A549 (cell line): ENCODE measurements at regions not wholly inside any gene's neighbourhood (a gene's known extent, or its start where the extent isn't known, plus 50 kb on each side); places are given as distances from the start of the nearest gene placed in this dataset.
"Not testable (repeated sequence)": the region's sequence is repeated elsewhere in the genome, so short reads cannot be mapped to it uniquely, and the experiment has no call there.

Experiments
- ATAC-seq, 2 experiments: fragments of 200-7000 bp in 1 of 2; fragments of >200 bp in 1 of 2; cut with Nextera tagmentation in 1 of 2; cut with Tn5 transposase in 1 of 2; 3 replicates each; pipeline versions ENCODE4 v1.8.0 to v1.9.1; 2018 to 2020; ENCODE audit warnings: mild to moderate bottlenecking in 1 of 2, moderate library complexity in 1 of 2
- CTCF ChIA-PET: fragments of 300-600 bp; sonication (Branson Sonifier 250); formaldehyde crosslinking; extraction: SDS; loops from one replicate; lab custom pipeline; 2021; ENCODE audit warnings: antibody characterized with exemption, inconsistent platforms; lab: Yijun Ruan, JAX
- POLR2A ChIA-PET: fragments of 350-600 bp; formaldehyde crosslinking; extraction: SDS; loops from one replicate; lab custom pipeline; 2021; ENCODE audit warnings: antibody characterized with exemption, inconsistent platforms; lab: Yijun Ruan, JAX
- DNase-seq, 2 experiments: peaks; one replicate each; pipeline versions ENCODE4 v3.0.0 to v3.0.0-alpha.2; 2011 to 2016; ENCODE audit warnings: low read depth in 1 of 2, low spot score in 1 of 2
- FAIRE-seq: peaks from 2 replicates; lab custom pipeline; 2011; peaks lifted over from hg19 to GRCh38; lab: Jason Lieb, UNC
- H3K27ac ChIP-seq, 2 experiments: fragments of >200 bp; sonication (Bioruptor Twin); formaldehyde crosslinking; 3 replicates each; pipeline ENCODE4 v1.5.1; 2016 to 2017
- H3K4me1 ChIP-seq: fragments of >200 bp; sonication (Bioruptor Twin); formaldehyde crosslinking; 3 replicates; pipeline ENCODE4 v1.6.1; 2016
- H3K4me2 ChIP-seq: fragments of >200 bp; sonication (Bioruptor Twin); formaldehyde crosslinking; 3 replicates; pipeline ENCODE4 v1.6.1; 2016
- H3K4me3 ChIP-seq: fragments of >200 bp; sonication (Bioruptor Twin); formaldehyde crosslinking; 3 replicates; pipeline ENCODE4 v1.5.1; 2016
- H3K9me3 ChIP-seq: fragments of >200 bp; sonication (Bioruptor Twin); formaldehyde crosslinking; 3 replicates; pipeline ENCODE4 v1.6.1; 2016
- CBX2 ChIP-seq: fragments of 200-600 bp; sonication (generic); IDR thresholded peaks from 2 replicates; pipeline ENCODE4 v1.6.1; 2016; ENCODE audit warnings: low read depth, mild to moderate bottlenecking, borderline replicate concordance
- CBX8 ChIP-seq: fragments of 200-600 bp; sonication (generic); IDR thresholded peaks from 2 replicates; pipeline ENCODE4 v1.6.1; 2016
- CHD2 ChIP-seq: fragments of 150-350 bp; IDR thresholded peaks from 2 replicates; pipeline ENCODE4 v1.6.1; 2014; ENCODE audit warnings: low read length; ENCODE audit not compliant: partially characterized antibody
- EHF ChIP-seq: fragments of 250-450 bp; sonication (Bioruptor Pico); IDR thresholded peaks from 2 replicates; pipeline ENCODE4 v1.5.0; 2020; ENCODE audit warnings: mild to moderate bottlenecking
- ELK1 ChIP-seq: fragments of 150-350 bp; IDR thresholded peaks from 2 replicates; pipeline ENCODE4 v1.6.1; 2014; ENCODE audit warnings: low read depth, mild to moderate bottlenecking, low read length
- ESRRA ChIP-seq: fragments of 150-350 bp; IDR thresholded peaks from 2 replicates; pipeline ENCODE4 v1.6.1; 2014; ENCODE audit warnings: mild to moderate bottlenecking, low read length, borderline replicate concordance
- FOSB ChIP-seq: fragments of 250-450 bp; sonication (Bioruptor Pico); IDR thresholded peaks from 2 replicates; pipeline ENCODE4 v1.5.0; 2020; ENCODE audit warnings: mild to moderate bottlenecking, moderate library complexity
- HES2 ChIP-seq: fragments of >200 bp; sonication (Bioruptor Twin); formaldehyde crosslinking; IDR thresholded peaks from 2 replicates; pipeline ENCODE4 v1.6.1; 2016
- HOXA7 ChIP-seq: fragments of 250-450 bp; sonication (Bioruptor Pico); IDR thresholded peaks from 2 replicates; pipeline ENCODE4 v1.5.0; 2020; ENCODE audit warnings: mild to moderate bottlenecking, moderate library complexity
- MAX ChIP-seq: IDR thresholded peaks from 2 replicates; pipeline ENCODE4 v1.6.1; 2012
- MYC ChIP-seq: IDR thresholded peaks from 2 replicates; pipeline ENCODE4 v1.6.1; 2012; ENCODE audit warnings: mild to moderate bottlenecking, inconsistent platforms, low read length, improper control_type of control experiment, borderline replicate concordance
- NPAS2 ChIP-seq: fragments of 250-450 bp; sonication (Bioruptor Pico); IDR thresholded peaks from 2 replicates; pipeline ENCODE4 v1.8.0; 2022; ENCODE audit warnings: mild to moderate bottlenecking, moderate library complexity, borderline replicate concordance
- PHF8 ChIP-seq: fragments of 200-600 bp; sonication (generic); IDR thresholded peaks from 2 replicates; pipeline ENCODE4 v1.6.1; 2016; ENCODE audit warnings: low read depth, mild to moderate bottlenecking, antibody characterized with exemption, moderate library complexity, borderline replicate concordance
- RAD21 ChIP-seq, 2 experiments: fragments of >200 bp in 1 of 2; sonication (Bioruptor Twin) in 1 of 2; formaldehyde crosslinking in 1 of 2; IDR thresholded peaks in 1 of 2; conservative IDR thresholded peaks in 1 of 2; 2 replicates in 1 of 2; 3 replicates in 1 of 2; pipeline ENCODE4 v1.6.1; 2012 to 2018; ENCODE audit warnings: inconsistent platforms in 1 of 2
- RARB ChIP-seq: fragments of 250-450 bp; sonication (Bioruptor Pico); IDR thresholded peaks from 2 replicates; pipeline ENCODE4 v1.8.0; 2021; ENCODE audit warnings: mild to moderate bottlenecking, moderate library complexity
- RNF2 ChIP-seq: fragments of 200-600 bp; sonication (generic); IDR thresholded peaks from 2 replicates; pipeline ENCODE4 v1.6.1; 2016; ENCODE audit warnings: low read depth, mild to moderate bottlenecking, antibody characterized with exemption, moderate library complexity, borderline replicate concordance
- SMC3 ChIP-seq: fragments of >200 bp; sonication (Bioruptor Twin); formaldehyde crosslinking; IDR thresholded peaks from 3 replicates; pipeline ENCODE4 v1.6.1; 2018; ENCODE audit warnings: inconsistent platforms
- TFCP2L1 ChIP-seq: fragments of 250-450 bp; sonication (Bioruptor Pico); IDR thresholded peaks from 2 replicates; pipeline ENCODE4 v1.5.0; 2021; ENCODE audit warnings: mild to moderate bottlenecking
- ZSCAN20 ChIP-seq: fragments of 250-450 bp; sonication (Bioruptor Pico); IDR thresholded peaks from 2 replicates; pipeline ENCODE4 v1.8.0; 2022; ENCODE audit warnings: mild to moderate bottlenecking, moderate library complexity
- WGBS: methylation state at CpG from one replicate; pipeline ENCODE4 v1.1.6; 2017; ENCODE audit errors: missing lambda C conversion rate; 5-methylcytosine and 5-hydroxymethylcytosine counted together

- Histone ChIP-seq H3K9me3 (no peaks in the 10 kb centered on the region), H3K4me1 (no peaks in the 10 kb centered on the region), H3K4me3 (no peak overlapping the region), H3K27ac (no peak overlapping the region), H3K4me2 (no peak overlapping the region)
- CTCF ChIA-PET = interaction anchor here (1.1 kb wide), 1 partner anchor 13 kb away, joined by 5 read pairs; no protein-coding TSS in a partner anchor
- TF ChIP-seq FOSB (CRISPR knock-in tag) (no peak), RAD21 (conservative IDR thresholded peaks at IDR 0.05 in 1 of 2, IDR thresholded peaks at IDR 0.05 in 1 of 2) (no peak), CHD2 (no peak), ELK1 (no peak), HES2 (no peak), PHF8 (no peak), RNF2 (no peak), EHF (CRISPR knock-in tag) (no peak)
- ATAC-seq (no peak), FAIRE-seq (no peak), DNase-seq (no peak)
- POLR2A ChIA-PET = no interaction called here
- 0% methylated on average over 2 of the region's 2 CpGs for WGBS
Measured at GRCh38 chr5:42317575-42317974, 105.7 kb upstream of the GHR start.

GRCh38 chr5:42319546-42319945 lies 103.7 kb upstream of the GHR start:
- H3K4me3 ChIP-seq, H3K27ac ChIP-seq, H3K9me3 ChIP-seq, FAIRE-seq, H3K4me2 ChIP-seq, ATAC-seq, H3K4me1 ChIP-seq, POLR2A ChIA-PET, CTCF ChIA-PET: not testable (repeated sequence)
- 1% methylated on average over 5 of the region's 5 CpGs for WGBS
- peak in 1 of 2 experiments; percentile 12 for DNase-seq

- Histone ChIP-seq H3K4me1 (no peaks in the 10 kb centered on the region), H3K27ac (no peak overlapping the region), H3K4me2 (no peak overlapping the region), H3K4me3 (no peak overlapping the region), H3K9me3 (no peaks in the 10 kb centered on the region)
- 7% methylated on average over 1 of the region's 1 CpG for WGBS
- POLR2A ChIA-PET = no interaction called here
- no peak for ATAC-seq
- TF ChIP-seq CBX8 (no peak), NPAS2 (no peak), CBX2 (no peak), RARB (no peak), ELK1 (no peak), MYC (no peak), ESRRA (no peak), ZSCAN20 (CRISPR knock-in tag) (no peak), TFCP2L1 (CRISPR knock-in tag) (no peak), PHF8 (no peak), HOXA7 (CRISPR knock-in tag) (no peak), MAX (no peak), SMC3 (no peak)
- CTCF ChIA-PET = no interaction called here
- FAIRE-seq = no peak
- DNase-seq = no peak
Measured at GRCh38 chr5:42321785-42322184, 101.5 kb upstream of the GHR start.
